GM06990 (cell line): ENCODE measurements at regions not wholly inside any gene's neighbourhood (a gene's known extent, or its start where the extent isn't known, plus 50 kb on each side); places are given as distances from the start of the nearest gene placed in this dataset.
"Not testable (repeated sequence)": the region's sequence is repeated elsewhere in the genome, so short reads cannot be mapped to it uniquely, and the experiment has no call there.

Experiments
- DNase-seq: peaks from one replicate; pipeline ENCODE4 v3.0.0-alpha.2; 2011; ENCODE audit not compliant: insufficient read length; ENCODE audit errors: extremely low read depth
- H3K27me3 ChIP-seq: replicated peaks from 2 replicates; pipeline ENCODE4 v1.6.0; 2011; ENCODE audit warnings: low read length; ENCODE audit not compliant: control insufficient read depth, insufficient read depth
- H3K36me3 ChIP-seq: 2 replicates; pipeline ENCODE4 v1.5.1; 2011; ENCODE audit warnings: low read length; ENCODE audit not compliant: control insufficient read depth, insufficient read depth
- H3K4me3 ChIP-seq: replicated peaks from 2 replicates; pipeline ENCODE4 v1.5.1; 2011; ENCODE audit warnings: low read depth, mild to moderate bottlenecking, control low read depth, low read length
- TF ChIP-seq, protein P1 (sequence below): IDR thresholded peaks from 2 replicates; pipeline ENCODE4 v1.5.1; 2011; ENCODE audit warnings: low read length, control low read depth, mild to moderate bottlenecking, inconsistent platforms; ENCODE audit not compliant: insufficient read depth, poor library complexity, severe bottlenecking

DNA sequence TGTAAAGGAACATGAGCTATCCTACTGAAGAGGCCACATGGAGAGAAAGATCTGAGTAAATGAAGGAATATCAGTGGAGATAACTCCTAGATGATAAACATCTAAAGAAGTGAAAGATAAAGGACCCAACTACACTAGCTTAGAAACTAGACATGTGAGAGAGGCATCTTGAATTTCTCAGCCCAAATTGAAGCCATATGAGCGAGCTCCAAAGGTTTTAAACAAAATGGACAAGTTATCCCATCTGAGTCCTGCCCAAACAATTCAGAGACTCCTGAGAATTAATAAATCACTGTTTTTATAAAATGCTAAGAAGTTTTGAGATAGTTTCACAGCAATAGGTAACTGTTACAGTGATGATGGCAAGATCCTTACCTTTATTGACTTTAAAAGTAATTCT, 438.9 kb downstream of the NAV3 start:
- no peaks in the 10 kb centered on the region for H3K36me3 ChIP-seq
- no peak overlapping the region for H3K4me3 ChIP-seq
- no peak for DNase-seq
- no peaks in the 10 kb centered on the region for H3K27me3 ChIP-seq
- TF ChIP-seq, protein P1, sequence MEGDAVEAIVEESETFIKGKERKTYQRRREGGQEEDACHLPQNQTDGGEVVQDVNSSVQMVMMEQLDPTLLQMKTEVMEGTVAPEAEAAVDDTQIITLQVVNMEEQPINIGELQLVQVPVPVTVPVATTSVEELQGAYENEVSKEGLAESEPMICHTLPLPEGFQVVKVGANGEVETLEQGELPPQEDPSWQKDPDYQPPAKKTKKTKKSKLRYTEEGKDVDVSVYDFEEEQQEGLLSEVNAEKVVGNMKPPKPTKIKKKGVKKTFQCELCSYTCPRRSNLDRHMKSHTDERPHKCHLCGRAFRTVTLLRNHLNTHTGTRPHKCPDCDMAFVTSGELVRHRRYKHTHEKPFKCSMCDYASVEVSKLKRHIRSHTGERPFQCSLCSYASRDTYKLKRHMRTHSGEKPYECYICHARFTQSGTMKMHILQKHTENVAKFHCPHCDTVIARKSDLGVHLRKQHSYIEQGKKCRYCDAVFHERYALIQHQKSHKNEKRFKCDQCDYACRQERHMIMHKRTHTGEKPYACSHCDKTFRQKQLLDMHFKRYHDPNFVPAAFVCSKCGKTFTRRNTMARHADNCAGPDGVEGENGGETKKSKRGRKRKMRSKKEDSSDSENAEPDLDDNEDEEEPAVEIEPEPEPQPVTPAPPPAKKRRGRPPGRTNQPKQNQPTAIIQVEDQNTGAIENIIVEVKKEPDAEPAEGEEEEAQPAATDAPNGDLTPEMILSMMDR: no peak

DNA sequence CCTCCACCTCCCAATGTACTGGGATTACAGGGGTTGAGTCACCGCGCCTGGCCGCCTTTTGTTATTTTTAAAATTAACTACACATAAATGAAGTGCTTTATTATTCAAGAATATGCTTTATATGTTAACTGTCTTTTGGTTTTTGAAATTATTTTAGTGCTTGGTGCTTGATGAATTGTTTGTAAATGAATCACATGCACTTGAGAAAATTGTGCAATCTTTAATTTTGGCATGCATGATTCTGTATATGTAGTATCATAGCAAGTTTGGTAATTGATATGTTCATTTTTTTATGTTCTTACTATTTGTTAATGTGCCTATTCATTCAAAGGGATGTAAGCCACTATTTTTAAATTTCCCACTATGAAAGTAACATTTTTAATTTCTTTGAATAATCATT, 440.9 kb downstream of the NAV3 start:
- Histone ChIP-seq H3K4me3 (no peak overlapping the region), H3K27me3 (no peaks in the 10 kb centered on the region), H3K36me3 (no peaks in the 10 kb centered on the region)
- DNase-seq: no peak
- TF ChIP-seq, protein P1: no peak

- H3K4me3 ChIP-seq: no peak overlapping the region
- no peaks in the 10 kb centered on the region for H3K36me3 ChIP-seq
- H3K27me3 ChIP-seq: no peaks in the 10 kb centered on the region
- no peak for DNase-seq
- TF ChIP-seq, protein P1: no peak
These were observed 445.2 kb downstream of the NAV3 start for GRCh38 chr12:78275886-78276285.

DNA sequence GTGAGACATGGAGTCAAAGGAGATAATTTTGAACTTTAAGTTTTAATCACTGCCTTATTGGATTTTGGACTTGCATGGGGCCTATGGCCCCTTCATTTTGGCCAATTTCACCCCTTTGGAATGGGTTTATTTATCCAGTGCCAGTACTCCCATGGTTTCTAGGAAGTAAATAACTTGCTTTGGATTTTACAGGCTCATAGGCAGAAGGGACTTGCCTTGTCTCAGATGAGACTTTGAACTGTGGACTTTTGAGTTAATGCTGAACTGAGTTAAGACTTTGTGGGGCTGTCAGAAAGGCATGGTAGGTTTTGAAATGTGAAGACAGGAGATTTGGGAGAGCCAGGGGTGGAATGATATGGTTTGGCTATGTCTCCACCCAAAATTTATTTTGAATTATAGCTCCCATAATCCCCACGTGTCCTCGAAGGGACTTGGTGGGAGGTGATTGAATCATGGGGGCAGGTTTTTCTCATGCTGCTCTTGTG, 448.1 kb downstream of the NAV3 start:
- Histone ChIP-seq H3K4me3 (no peak overlapping the region), H3K36me3 (no peaks in the 10 kb centered on the region), H3K27me3 (no peaks in the 10 kb centered on the region)
- TF ChIP-seq, protein P1: no peak
- DNase-seq: no peak

DNA sequence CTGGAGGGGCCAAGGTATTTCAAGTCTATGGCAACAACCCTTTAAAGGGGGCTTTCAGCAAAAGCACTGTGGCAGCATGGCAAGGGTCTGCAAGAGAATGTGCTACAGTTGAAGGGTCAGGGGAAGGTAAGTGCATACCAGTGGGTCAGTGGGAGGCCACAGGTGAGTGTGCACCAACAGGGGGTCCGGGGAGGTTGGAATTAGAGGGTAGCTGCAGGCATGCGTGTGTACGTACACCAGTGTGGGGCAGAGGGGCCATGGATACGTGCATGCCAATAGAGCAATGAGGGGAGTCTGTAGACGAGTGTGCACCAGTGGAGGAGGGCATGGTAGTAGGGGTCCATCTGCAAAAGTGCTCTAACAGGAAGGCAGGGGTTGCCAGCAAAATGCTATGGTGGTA, 448.9 kb downstream of the NAV3 start:
- no peaks in the 10 kb centered on the region for H3K36me3 ChIP-seq
- no peaks in the 10 kb centered on the region for H3K27me3 ChIP-seq
- no peak overlapping the region for H3K4me3 ChIP-seq
- DNase-seq: no peak
- TF ChIP-seq, protein P1: no peak

DNA sequence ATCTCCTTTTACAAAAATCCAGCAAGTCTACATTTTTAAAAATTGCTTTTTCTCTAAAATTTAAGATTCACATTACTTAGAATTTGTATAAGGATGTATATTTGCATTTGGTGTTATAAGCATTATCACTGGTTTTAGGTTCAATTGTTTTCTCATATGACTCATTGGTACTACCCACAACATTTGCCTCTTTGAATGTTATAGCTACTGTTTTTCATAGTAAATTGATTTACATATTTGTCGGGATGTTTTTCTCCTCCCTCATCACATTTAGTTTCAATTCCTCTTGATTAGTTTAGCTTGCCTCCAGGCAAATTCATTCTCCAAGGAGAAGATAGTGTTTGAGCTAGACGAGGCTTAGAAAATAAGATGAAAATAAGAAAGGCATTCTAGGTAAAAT, 450.4 kb downstream of the NAV3 start:
- DNase-seq, H3K4me3 ChIP-seq, H3K27me3 ChIP-seq, H3K36me3 ChIP-seq: not testable (repeated sequence)
